Neural progenitor cell (in vitro differentiated cells): ENCODE measurements at regions not wholly inside any gene's neighbourhood (a gene's known extent, or its start where the extent isn't known, plus 50 kb on each side); places are given as distances from the start of the nearest gene placed in this dataset.
A peak's percentile ranks its signal among the peaks of the same experiment; 100 is the strongest.

Experiments
- DNase-seq: peaks from one replicate; pipeline ENCODE4 v3.0.0-alpha.2; 2016; ENCODE audit warnings: low spot score
- H2AFZ ChIP-seq: fragments of 200-600 bp; sonication (generic); replicated peaks from 2 replicates; pipeline ENCODE4 v1.6.1; 2016; ENCODE audit warnings: antibody characterized with exemption
- H3F3A ChIP-seq: fragments of 200-600 bp; sonication (generic); 2 replicates; pipeline ENCODE4 v1.6.1; 2016; ENCODE audit warnings: antibody characterized with exemption, low read depth
- H3K27ac ChIP-seq: fragments of 200-600 bp; sonication (generic); 2 replicates; pipeline ENCODE4 v1.5.1; 2016; ENCODE audit warnings: mild to moderate bottlenecking
- H3K27me3 ChIP-seq: fragments of 200-600 bp; sonication (generic); 2 replicates; pipeline ENCODE4 v1.6.1; 2016; ENCODE audit warnings: mild to moderate bottlenecking, moderate library complexity
- H3K36me3 ChIP-seq: fragments of 200-600 bp; sonication (generic); 2 replicates; pipeline ENCODE4 v1.5.1; 2016
- H3K4me1 ChIP-seq: fragments of 200-600 bp; sonication (generic); 2 replicates; pipeline ENCODE4 v1.6.1; 2016; ENCODE audit warnings: mixed run types
- H3K4me2 ChIP-seq: fragments of 200-600 bp; sonication (generic); 2 replicates; pipeline ENCODE4 v1.6.1; 2016
- H3K4me3 ChIP-seq: fragments of 200-600 bp; sonication (generic); 2 replicates; pipeline ENCODE4 v1.5.1; 2016
- H3K79me2 ChIP-seq: fragments of 200-600 bp; sonication (generic); 2 replicates; pipeline ENCODE4 v1.6.1; 2016; ENCODE audit warnings: low read depth
- H3K9ac ChIP-seq: fragments of 200-600 bp; sonication (generic); 2 replicates; pipeline ENCODE4 v1.6.1; 2016
- H3K9me3 ChIP-seq: fragments of 200-600 bp; sonication (generic); 2 replicates; pipeline ENCODE4 v1.5.1; 2016; ENCODE audit warnings: low read depth
- H4K20me1 ChIP-seq: fragments of 200-600 bp; sonication (generic); 2 replicates; pipeline ENCODE4 v1.6.1; 2016; ENCODE audit warnings: low read depth
- H3K27ac Mint-ChIP-seq: 3 replicates; pipeline ENCODE4 v1.8.0; 2021; ENCODE audit warnings: mixed read lengths
- H3K27me3 Mint-ChIP-seq: 2 replicates; pipeline ENCODE4 v1.8.0; 2022; ENCODE audit warnings: low read depth, mild to moderate bottlenecking, inconsistent platforms, moderate library complexity, mixed read lengths; ENCODE audit not compliant: insufficient read depth
- H3K36me3 Mint-ChIP-seq: 3 replicates; pipeline ENCODE4 v1.8.0; 2021; ENCODE audit warnings: mixed read lengths
- H3K4me1 Mint-ChIP-seq: 3 replicates; pipeline ENCODE4 v1.8.0; 2021; ENCODE audit warnings: mixed read lengths
- H3K4me3 Mint-ChIP-seq: 3 replicates; pipeline ENCODE4 v1.8.0; 2021; ENCODE audit warnings: mild to moderate bottlenecking, moderate library complexity, mixed read lengths
- H3K9me3 Mint-ChIP-seq: 3 replicates; pipeline ENCODE4 v1.8.0; 2020; ENCODE audit warnings: mixed read lengths
- EZH2 ChIP-seq: fragments of 200-600 bp; sonication (generic); IDR thresholded peaks from 2 replicates; pipeline ENCODE4 v1.6.1; 2017; ENCODE audit warnings: antibody characterized with exemption, mild to moderate bottlenecking, moderate library complexity
- EZH2phosphoT487 ChIP-seq: fragments of 200-600 bp; sonication (generic); IDR thresholded peaks from 2 replicates; pipeline ENCODE4 v1.6.1; 2017; ENCODE audit warnings: antibody characterized with exemption
- TF ChIP-seq, protein P1 (sequence below): fragments of 200-600 bp; sonication (generic); IDR thresholded peaks from 2 replicates; pipeline ENCODE4 v1.5.1; 2017; ENCODE audit warnings: antibody characterized with exemption, mild to moderate bottlenecking

DNA sequence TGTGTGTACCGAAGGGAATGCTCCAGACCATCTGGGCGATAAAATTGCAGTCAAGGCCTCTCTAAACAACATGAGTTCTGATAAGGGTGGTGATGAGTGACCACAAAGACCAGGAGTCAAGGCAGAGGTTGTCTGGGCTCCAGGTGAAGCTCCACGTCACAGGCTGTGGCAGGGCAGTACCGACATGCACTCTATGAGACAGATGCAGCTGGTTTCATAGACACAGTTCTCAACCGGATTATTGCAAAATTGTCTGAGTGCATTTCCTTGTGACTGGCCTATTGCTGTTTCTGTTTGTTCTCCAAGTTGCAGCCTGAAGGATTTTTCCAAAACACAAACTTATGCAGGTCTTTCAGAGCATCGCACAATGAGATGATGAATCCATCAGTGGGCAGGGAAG, 157.5 kb upstream of the HES1 start:
- no peaks in the 10 kb centered on the region for H3K36me3 Mint-ChIP-seq
- H3K4me1 ChIP-seq, result peaks cover 57% of the 10 kb centered on the region
- H3K4me2 ChIP-seq, result no peak overlapping the region
- no peaks in the 10 kb centered on the region for H3K9me3 ChIP-seq
- H3F3A ChIP-seq, result peaks cover 39% of the 10 kb centered on the region
- H3K79me2 ChIP-seq, result no peaks in the 10 kb centered on the region
- no peak overlapping the region for H3K9ac ChIP-seq
- H3K27ac ChIP-seq, result no peak overlapping the region
- TF ChIP-seq EZH2, result no peak
- TF ChIP-seq EZH2phosphoT487, result no peak
- TF ChIP-seq, protein P1, sequence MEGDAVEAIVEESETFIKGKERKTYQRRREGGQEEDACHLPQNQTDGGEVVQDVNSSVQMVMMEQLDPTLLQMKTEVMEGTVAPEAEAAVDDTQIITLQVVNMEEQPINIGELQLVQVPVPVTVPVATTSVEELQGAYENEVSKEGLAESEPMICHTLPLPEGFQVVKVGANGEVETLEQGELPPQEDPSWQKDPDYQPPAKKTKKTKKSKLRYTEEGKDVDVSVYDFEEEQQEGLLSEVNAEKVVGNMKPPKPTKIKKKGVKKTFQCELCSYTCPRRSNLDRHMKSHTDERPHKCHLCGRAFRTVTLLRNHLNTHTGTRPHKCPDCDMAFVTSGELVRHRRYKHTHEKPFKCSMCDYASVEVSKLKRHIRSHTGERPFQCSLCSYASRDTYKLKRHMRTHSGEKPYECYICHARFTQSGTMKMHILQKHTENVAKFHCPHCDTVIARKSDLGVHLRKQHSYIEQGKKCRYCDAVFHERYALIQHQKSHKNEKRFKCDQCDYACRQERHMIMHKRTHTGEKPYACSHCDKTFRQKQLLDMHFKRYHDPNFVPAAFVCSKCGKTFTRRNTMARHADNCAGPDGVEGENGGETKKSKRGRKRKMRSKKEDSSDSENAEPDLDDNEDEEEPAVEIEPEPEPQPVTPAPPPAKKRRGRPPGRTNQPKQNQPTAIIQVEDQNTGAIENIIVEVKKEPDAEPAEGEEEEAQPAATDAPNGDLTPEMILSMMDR, result no peak
- H3K27me3 Mint-ChIP-seq, result peaks cover 6% of the 10 kb centered on the region
- peak overlapping the region; percentile 3 for H3K4me3 Mint-ChIP-seq
- peaks cover 59% of the 10 kb centered on the region for H3K4me1 Mint-ChIP-seq
- H3K36me3 ChIP-seq, result no peaks in the 10 kb centered on the region
- peaks cover 9% of the 10 kb centered on the region for H3K9me3 Mint-ChIP-seq
- no peak overlapping the region for H3K4me3 ChIP-seq
- peak overlapping the region; percentile 64 for H3K27ac Mint-ChIP-seq
- no peaks in the 10 kb centered on the region for H3K27me3 ChIP-seq
- DNase-seq, result no peak
- H4K20me1 ChIP-seq, result no peaks in the 10 kb centered on the region
- H2AFZ ChIP-seq, result no peak overlapping the region

DNA sequence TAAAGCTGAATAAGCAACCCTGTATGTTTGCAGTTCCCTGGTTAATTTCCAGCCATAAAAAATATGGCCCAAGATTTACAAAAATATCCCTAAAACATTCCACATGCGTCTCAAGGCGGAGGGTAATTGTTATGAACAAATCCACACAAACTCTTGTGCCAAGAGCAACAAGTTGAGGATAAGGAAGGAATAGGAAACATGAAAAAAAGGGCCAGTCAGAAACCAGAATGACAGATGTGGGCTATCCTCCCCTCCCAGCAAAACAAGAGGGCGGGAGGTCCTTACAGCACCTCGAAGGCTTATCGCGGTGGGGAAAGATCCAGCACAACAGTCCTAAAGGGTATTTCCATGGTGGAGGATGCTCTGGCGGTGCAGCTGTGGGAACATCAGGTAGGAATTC, 155.6 kb upstream of the HES1 start:
- Mint-ChIP-seq H3K27me3 (peaks cover 4% of the 10 kb centered on the region), H3K9me3 (peaks cover 6% of the 10 kb centered on the region), H3K27ac (no peak overlapping the region), H3K4me3 (no peak overlapping the region), H3K36me3 (no peaks in the 10 kb centered on the region), H3K4me1 (peaks cover 54% of the 10 kb centered on the region)
- Histone ChIP-seq H3K36me3 (no peaks in the 10 kb centered on the region), H3F3A (peaks cover 20% of the 10 kb centered on the region), H3K27me3 (no peaks in the 10 kb centered on the region), H2AFZ (no peak overlapping the region), H3K79me2 (no peaks in the 10 kb centered on the region), H3K4me3 (no peak overlapping the region), H3K4me1 (peaks cover 54% of the 10 kb centered on the region), H3K9ac (no peak overlapping the region), H3K27ac (no peak overlapping the region), H3K9me3 (no peaks in the 10 kb centered on the region), H3K4me2 (no peak overlapping the region), H4K20me1 (no peaks in the 10 kb centered on the region)
- no peak for DNase-seq
- TF ChIP-seq EZH2 (no peak), EZH2phosphoT487 (no peak)
- TF ChIP-seq, protein P1, result no peak

DNA sequence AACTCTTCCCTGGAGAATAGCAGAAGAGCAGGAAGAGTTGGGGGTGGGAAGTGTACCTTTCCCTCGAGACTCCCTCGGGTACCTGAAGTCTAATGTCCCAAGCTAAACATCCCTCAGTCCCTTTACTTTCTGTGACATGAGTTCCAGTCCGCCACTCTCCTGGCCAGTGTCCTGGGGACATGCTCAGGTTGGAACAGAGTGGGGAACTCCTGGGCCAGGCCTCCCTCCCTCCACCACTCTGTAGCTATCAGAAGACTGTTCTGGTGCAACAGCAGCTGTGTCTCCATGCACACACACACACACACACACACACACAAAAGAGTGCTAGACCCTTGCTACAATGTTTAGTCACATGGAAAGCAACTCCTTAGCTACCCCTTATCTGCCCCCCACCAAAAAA, 155.0 kb upstream of the HES1 start:
- Mint-ChIP-seq H3K27ac (peak overlapping the region; percentile 33), H3K4me1 (peaks cover 48% of the 10 kb centered on the region), H3K36me3 (no peaks in the 10 kb centered on the region), H3K4me3 (no peak overlapping the region), H3K27me3 (peaks cover 3% of the 10 kb centered on the region), H3K9me3 (peaks cover 6% of the 10 kb centered on the region)
- Histone ChIP-seq H3K36me3 (no peaks in the 10 kb centered on the region), H3K4me3 (no peak overlapping the region), H3K27me3 (no peaks in the 10 kb centered on the region), H3K9me3 (no peaks in the 10 kb centered on the region), H3K9ac (no peak overlapping the region), H3F3A (peaks cover 15% of the 10 kb centered on the region), H2AFZ (no peak overlapping the region), H3K4me1 (peaks cover 49% of the 10 kb centered on the region), H3K4me2 (no peak overlapping the region), H3K27ac (no peak overlapping the region), H3K79me2 (no peaks in the 10 kb centered on the region), H4K20me1 (no peaks in the 10 kb centered on the region)
- no peak for DNase-seq
- TF ChIP-seq EZH2phosphoT487 (no peak), EZH2 (no peak)
- TF ChIP-seq, protein P1, result no peak

DNA sequence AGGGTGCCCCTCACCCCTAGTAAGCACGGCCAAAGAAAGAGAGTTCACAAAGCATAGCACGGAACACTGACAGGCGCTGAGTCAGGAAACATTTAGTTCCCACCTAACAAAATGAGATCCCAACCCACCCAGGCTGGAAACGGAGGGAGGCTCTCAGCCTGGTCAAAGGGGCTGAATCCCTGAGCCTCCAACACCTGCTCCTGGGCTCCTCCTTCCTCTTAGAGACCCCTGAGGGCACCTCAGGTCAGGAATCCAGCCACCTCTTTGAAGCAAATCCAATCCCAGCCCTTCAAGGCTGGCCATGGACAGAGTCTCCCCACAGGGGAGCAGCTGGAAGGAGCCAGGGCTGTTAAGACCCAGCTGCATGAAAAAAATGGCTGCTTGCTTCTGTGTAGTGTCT, 154.4 kb upstream of the HES1 start:
- H3K9me3 ChIP-seq, result no peaks in the 10 kb centered on the region
- H3K27me3 Mint-ChIP-seq, result peaks cover 5% of the 10 kb centered on the region
- no peak overlapping the region for H3K4me3 Mint-ChIP-seq
- H3K9ac ChIP-seq, result no peak overlapping the region
- no peaks in the 10 kb centered on the region for H3K36me3 ChIP-seq
- H3K27me3 ChIP-seq, result no peaks in the 10 kb centered on the region
- H3K36me3 Mint-ChIP-seq, result no peaks in the 10 kb centered on the region
- H3K27ac ChIP-seq, result no peak overlapping the region
- H3K4me3 ChIP-seq, result no peak overlapping the region
- peak; percentile 63 for DNase-seq
- H3F3A ChIP-seq, result peaks cover 9% of the 10 kb centered on the region
- peak overlapping the region; percentile 38 for H3K27ac Mint-ChIP-seq
- H4K20me1 ChIP-seq, result no peaks in the 10 kb centered on the region
- peaks cover 43% of the 10 kb centered on the region for H3K4me1 Mint-ChIP-seq
- TF ChIP-seq, protein P1, result no peak
- TF ChIP-seq EZH2, result no peak
- no peak for TF ChIP-seq EZH2phosphoT487
- H3K4me2 ChIP-seq, result peak overlapping the region; percentile 20
- peaks cover 9% of the 10 kb centered on the region for H3K9me3 Mint-ChIP-seq
- H3K79me2 ChIP-seq, result no peaks in the 10 kb centered on the region
- no peak overlapping the region for H2AFZ ChIP-seq
- H3K4me1 ChIP-seq, result peaks cover 43% of the 10 kb centered on the region
